ENCODE measurements at regions not wholly inside any gene's neighbourhood (a gene's known extent, or its start where the extent isn't known, plus 50 kb on each side); places are given as distances from the start of the nearest gene placed in this dataset.

DNA sequence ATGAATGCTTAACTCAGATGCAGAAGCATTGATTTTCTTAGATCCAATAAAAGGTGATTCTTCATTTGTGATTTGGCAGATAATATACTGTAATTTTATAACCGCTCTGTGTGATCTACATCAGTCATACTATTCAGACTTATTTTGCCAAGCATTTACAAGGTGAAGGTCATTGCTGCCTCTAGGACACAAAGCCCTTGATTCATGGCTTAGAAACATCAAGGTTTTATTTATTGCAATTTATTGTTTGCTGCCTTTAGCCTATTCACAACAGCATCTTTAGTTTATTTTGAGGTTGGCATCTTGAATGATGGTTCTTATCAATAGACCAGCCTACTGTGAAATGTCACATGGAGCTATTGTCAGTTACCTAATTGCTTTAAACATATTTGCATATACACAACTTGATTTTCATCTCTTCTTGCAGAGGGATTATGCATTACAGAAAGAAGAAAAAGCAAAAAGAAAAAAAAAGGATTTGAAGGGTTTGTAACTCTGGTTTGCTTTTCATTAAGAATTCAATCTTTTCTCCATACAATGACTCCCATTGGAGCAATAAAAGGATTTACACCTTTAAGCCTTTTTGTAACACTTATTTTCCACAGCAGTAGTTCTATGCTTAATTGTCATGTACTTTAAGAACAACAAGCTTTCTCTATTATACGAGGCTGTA, 1371.6 kb upstream of the CELF2 start:
- in situ Hi-C loops (cut with MboI; ENCODE audit: low sequenced_read_pairs) = no loop called here

DNA sequence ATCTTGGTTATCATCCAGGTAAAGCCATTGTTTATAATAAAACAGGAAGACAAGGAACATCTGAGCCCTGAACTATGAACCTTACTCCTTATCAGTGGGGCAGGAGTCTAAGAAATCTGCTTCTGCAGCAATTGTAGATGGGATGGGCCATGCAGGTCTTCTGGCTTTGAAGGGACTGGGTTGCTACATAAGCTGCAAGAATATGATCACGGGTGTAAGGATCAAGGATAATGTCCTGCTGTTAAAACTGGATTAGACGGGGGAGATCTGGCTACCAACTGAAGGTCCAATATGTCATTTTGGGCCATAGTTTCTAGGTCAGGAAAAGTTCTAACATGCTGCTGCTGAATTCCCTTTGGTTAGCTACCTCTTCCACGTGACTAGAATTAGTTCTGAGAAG, 1363.4 kb upstream of the CELF2 start:
- in situ Hi-C loops (cut with MboI; ENCODE audit: low sequenced_read_pairs) = no loop called here

DNA sequence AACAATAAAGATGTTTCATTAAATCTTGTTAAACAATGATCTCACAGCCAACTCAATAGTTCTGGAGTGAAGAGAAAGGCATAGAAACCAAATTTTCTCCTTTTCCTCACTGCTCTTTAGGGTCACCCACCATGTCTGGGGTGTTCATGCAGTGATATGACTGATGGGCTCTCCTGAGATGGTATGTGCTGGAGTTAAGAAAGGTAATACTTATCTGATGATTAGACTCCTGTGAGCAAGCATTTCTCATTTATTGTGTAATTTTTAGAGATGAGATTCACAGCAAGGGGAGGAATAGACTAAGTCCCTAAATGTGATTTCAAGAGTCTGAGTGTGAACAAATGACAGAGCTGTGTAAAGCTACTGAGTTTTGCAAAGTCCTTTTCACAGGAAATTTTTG, 1361.3 kb upstream of the CELF2 start:
- in situ Hi-C loops (cut with MboI; ENCODE audit: low sequenced_read_pairs) = no loop called here

DNA sequence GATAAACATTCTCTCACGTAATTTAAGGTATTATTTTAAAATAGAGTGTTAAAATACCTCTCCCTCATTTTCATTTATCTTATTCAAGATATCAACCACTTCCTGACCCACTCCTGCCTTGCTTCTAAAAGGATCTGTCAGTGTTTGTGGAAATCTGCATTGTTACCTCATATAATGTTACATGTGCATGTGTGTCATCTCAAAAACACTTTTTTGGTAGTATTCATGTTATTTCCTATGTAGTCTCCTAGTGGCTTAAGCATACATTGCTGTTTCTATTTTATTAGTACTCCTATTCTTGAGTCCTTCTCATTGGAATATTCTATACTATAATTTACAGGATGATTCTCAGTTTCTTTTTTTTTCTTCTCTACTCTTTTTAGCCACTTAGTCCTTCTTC, 1360.7 kb upstream of the CELF2 start:
- in situ Hi-C loops (cut with MboI; ENCODE audit: low sequenced_read_pairs) = no loop called here

DNA sequence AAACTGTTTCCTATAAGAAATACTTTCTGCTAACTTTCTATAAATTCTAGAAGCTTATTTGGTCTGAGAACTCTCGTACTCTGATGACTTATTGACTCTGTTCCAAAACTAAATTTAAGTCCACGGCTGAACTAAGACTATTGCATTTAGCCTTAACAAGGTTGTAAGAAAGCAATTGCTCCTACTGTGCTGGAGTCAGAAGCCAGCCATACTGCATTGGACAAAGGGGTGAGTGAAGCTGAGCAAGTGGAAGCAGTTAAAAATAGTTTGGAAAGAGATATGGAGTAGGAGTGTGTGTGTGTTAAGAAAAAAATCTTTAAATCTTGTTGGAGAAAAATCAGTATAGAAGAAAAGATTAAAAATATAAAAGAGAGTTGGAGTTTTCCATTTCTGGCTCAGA, 1360.1 kb upstream of the CELF2 start:
- in situ Hi-C loops (cut with MboI; ENCODE audit: low sequenced_read_pairs) = no loop called here

DNA sequence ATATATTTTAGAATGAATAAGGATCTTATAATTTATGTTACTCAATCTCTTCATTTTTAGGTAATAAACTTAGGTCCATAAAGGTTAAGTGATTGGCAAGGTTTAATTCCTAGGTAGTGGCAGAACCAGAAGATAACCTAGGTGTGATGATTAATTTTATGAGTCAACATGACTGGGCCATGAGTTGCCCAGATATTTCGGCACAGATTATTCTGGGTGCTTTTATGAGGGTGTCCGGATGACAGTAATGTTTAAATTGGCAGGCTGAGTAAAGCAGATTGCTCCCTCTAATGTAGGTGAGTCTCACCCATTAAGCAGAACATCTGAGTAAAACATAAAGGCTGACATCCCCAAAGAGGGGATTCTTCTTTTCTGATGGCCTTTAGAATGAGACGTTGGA, 1349.3 kb upstream of the CELF2 start:
- in situ Hi-C loops (cut with MboI; ENCODE audit: low sequenced_read_pairs) = no loop called here

DNA sequence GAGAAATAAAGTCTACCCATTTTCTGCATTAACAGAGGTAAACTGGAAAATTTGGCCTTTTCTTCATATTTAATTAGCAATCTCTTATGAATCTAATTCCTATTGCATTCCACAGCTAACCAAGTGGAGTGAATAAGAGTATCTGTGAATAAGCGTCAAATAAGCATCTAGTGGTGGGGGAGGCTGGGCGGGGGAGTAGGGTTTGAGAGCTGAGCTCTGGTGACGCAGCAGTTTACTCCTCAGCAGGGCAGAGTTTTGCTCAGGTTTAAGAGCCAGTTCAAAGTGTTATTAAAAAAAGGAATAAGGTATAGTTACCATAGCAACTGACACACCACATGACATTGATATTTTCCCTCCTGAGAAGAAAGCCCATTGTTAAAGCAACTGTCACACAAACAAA, 1346.8 kb upstream of the CELF2 start:
- in situ Hi-C loops (cut with MboI; ENCODE audit: low sequenced_read_pairs) = no loop called here

DNA sequence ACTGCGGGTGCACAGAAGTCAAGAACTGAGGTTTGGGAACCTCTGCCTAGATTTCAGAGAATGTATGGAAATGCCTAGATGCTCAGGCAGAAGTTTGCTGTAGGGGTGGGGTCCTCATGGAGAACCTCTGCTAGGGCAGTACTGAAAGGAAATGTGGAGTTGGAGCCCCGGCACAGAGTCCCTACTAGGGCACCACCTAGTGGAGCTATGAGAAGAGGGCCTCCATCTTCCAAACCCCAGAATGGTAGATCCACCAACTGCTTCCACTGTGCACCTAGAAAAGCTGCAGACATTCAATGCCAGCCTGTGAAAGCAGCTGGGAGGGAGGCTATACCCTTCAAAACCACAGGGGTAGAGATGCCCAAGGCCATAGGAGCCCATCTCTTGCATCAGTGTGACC, 1336.0 kb upstream of the CELF2 start:
- in situ Hi-C loops (cut with MboI; ENCODE audit: low sequenced_read_pairs) = no loop called here

DNA sequence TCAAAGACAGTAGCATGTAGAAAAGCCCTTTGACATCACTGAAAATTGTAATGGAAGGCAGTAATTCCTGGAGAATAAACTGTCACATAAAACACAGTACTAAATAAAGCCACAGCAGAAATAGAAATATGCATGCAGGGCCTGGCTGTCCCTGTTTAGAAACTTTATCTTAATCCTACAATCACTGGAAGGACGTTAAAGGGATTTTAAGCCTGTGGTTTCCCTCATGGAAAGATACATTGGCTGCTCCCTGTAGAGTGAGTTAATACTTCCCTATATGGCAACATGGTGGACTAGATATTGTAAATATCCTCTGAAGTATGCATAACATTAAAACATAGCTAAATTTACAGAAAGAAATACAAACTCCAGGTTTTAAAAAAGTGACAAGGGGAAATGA, 1334.9 kb upstream of the CELF2 start:
- in situ Hi-C loops (cut with MboI; ENCODE audit: low sequenced_read_pairs) = no loop called here

DNA sequence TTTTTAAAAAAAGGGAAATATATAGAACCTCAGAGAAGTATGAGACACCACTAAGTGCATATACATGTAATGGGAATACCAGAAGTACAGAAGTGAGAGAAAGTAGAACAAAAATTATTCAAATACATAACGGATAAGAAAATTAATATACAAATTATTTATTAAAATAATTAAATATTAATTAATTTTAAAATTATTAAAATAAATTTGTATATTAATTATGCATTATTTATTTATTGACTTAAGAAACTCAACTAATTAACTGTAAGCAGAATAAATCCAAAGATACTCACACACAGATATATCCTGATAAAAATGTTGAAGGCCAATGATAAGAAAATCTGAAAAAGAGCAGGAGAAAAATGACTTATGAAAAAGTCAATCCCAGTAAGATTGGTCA, 1333.5 kb upstream of the CELF2 start:
- in situ Hi-C loops (cut with MboI; ENCODE audit: low sequenced_read_pairs) = no loop called here

DNA sequence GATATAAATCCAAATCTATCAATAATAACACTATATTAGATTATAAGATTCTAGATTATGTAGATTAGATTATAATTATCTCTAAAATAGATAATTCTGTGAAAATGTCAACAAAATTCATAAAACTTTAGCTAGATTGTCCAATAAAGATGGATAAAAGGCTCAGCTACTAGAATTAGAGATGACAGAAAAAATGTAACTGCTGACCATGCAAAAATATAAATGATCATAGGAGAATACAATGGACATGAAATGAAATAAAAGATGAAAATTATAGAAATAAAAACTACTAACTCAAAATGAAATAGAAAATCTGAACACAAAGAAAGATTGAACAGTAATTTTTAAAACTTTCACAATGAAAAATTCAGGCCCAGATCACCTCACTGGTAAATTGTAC, 1332.1 kb upstream of the CELF2 start:
- in situ Hi-C loops (cut with MboI; ENCODE audit: low sequenced_read_pairs) = no loop called here

DNA sequence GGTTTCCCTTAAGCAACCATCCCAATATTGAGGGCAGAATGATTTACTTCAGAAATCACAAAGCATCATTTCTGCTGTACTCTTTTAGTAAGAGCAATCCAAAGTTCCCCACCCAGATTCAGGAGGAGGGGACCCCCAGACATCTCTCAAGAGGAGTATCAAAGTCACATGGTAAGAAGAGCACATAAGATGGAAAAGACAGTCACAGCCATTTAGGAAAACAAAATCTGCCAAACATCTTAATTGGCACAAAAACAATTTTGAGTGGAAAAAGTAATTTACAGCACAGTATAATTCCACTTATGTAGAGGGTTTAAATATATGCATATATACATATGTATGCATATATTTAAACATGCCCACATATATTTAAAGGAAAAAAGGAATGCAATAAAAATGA, 1329.0 kb upstream of the CELF2 start:
- in situ Hi-C loops (cut with MboI; ENCODE audit: low sequenced_read_pairs) = no loop called here

DNA sequence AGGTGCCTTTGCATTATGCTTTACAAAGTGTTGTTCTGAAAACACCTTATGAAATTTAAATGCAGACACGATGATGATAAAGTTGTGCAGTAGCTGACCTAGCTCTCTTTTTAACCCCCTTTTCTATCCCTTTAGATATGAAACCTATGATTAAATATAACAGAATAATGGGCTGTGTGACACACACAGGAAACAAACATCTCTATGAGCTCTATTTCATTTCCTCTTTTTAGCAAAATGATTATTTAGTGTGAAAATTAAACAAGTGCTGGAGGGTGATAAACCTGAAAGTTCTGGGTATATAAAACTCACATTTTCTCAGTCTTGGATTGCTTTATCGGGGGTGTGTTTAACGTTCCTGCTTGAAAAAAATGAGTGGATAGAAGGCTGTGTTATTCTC, 1310.5 kb upstream of the CELF2 start:
- in situ Hi-C loops (cut with MboI; ENCODE audit: low sequenced_read_pairs) = no loop called here

DNA sequence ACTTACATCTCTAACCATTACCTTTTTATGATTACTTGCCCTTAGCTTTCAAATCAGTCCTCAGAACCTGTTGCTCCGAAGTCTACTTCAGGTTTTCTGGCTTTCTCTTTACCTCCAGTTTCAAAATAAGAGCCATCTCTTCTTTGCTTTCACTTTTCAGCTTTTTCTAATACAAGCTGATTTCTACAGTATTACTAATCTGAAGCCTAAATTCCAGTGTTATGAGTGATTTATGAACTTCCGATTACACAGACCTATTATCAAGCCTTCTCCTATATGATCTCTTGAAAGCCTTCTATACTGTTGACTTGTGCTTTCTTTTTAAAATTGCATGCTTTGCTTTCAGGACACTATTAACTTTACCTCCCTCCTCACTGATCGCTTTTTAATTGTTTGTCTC, 1307.8 kb upstream of the CELF2 start:
- in situ Hi-C loops (cut with MboI; ENCODE audit: low sequenced_read_pairs) = no loop called here

DNA sequence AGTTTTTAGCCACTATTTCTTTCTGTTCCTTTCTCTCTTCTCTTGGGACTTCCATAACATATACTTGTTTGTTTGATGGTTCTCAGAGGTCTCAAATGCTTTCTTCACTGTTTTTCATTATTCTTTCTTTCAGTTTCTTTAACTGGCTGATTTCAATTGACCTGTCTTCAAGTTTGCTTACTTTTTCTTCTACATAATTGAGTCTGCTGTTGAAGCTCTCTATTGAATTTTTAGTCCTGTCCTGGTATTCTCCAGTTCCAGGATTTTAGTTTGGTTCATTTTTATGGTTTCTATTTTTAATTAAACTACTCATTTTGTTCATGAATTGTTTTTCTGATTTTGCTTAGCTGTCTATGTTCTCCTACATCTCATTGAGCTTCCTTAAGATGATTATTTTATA, 1305.3 kb upstream of the CELF2 start:
- in situ Hi-C loops (cut with MboI; ENCODE audit: low sequenced_read_pairs) = no loop called here

DNA sequence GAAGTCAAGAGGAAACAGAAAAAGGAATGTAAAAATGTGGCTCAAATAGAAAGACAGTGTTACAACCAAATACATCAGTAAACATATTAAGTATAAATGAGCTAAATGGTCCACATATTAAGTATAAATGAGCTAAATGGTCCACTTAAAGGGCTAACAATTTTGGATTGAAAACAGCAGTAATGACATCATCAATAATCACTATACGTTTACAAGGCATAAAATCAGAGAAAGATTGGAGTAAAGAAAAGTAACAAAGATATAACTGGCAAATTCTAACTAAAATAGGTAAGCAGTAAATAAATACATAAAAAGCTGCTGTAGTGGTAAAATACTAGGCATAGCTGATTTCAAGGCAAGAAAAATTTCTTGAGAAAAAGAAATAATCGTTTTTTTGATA, 1298.4 kb upstream of the CELF2 start:
- in situ Hi-C loops (cut with MboI; ENCODE audit: low sequenced_read_pairs) = no loop called here

DNA sequence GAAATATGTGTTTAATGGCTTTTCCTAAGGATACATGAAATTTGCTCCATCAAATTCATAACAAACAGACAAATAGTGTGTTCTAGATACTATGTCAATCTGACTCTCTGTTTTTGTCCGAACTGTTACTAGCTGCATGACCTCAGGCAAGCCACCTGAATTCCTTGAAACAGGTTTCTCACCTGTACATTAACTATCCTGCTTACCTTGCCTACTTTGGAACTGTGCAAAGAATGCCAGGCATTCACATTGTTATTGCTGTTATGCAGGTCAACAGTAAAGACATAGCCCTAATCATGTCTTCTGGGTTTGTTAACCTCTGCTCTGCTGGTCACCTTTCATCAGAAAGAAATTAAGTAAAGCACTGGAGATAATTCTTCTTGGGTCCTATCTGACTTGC, 1283.9 kb upstream of the CELF2 start:
- in situ Hi-C loops (cut with MboI; ENCODE audit: low sequenced_read_pairs) = no loop called here

DNA sequence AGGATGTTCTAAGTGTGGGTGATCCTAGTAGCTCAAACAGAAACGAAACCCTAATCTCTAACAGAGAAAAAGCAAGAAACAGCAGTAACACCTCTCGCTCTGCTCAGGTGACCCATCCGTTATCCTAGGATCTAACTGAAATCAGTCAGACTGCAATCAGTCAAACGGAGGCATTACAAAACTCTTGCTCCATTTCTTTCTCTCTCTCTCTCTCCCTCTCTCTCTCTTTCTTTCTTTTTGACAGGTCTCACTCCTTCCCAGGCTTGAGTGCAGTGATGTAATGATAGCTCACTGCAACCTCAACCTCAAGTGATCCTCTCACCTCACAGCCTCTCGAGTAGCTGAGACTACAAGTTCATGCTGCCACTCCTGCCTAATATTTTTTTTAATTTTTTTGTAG, 1283.5 kb upstream of the CELF2 start:
- in situ Hi-C loops (cut with MboI; ENCODE audit: low sequenced_read_pairs) = no loop called here

DNA sequence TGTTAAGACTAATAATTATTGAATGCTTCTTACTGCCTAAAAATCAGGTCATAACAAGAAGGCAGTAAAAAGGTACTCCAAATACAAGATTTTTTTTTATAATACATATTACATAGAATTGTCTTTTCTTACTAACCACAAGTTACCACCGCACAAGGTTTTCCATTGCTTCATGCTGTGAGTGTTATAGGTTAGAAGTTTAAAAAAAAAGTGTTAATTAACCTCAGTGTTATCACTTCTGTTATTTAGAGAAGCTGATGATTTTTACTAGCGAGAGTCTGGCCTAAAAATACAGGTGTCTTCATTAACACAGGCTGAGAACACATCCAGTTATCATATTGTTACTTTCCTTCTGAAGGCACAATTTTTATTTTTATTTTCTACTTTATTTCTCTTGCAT, 1281.9 kb upstream of the CELF2 start:
- in situ Hi-C loops (cut with MboI; ENCODE audit: low sequenced_read_pairs) = no loop called here

DNA sequence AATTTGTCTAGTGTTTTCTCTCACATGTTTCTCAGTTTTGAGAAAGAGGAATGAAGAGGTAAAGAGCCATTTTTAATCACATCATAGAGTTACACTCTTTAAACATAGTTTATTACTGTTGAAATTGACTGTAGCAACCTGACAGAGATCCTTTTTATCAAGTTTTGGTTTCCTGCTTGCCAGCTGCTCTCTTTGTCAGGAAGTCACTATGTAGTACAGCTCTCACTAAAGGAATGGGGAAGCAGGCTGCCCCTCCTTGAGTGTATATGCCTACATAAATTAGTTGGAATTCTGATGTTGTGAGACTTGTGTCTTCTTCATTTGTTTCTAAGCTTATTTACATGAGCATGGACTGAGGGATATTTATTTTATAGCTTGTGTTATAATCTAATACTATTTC, 1274.0 kb upstream of the CELF2 start:
- in situ Hi-C loops (cut with MboI; ENCODE audit: low sequenced_read_pairs) = no loop called here

DNA sequence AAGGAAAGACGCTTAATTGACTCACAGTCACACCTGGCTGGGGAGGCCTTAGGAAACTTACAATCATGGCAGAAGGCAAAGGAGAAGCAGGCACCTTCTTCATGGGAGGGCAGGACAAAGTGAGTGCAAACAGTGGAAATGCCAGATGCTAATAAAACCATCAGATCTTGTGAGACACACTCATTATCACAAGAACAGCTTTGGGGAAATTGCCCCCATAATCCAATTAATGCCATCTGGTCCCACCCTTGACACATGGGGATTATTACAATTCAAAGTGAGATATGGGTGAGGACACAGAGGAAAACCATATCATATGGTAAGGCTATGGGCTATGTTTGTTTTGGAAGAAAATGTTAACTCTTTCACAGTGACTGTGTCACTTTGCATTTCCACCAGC, 1272.5 kb upstream of the CELF2 start:
- in situ Hi-C loops (cut with MboI; ENCODE audit: low sequenced_read_pairs) = no loop called here

DNA sequence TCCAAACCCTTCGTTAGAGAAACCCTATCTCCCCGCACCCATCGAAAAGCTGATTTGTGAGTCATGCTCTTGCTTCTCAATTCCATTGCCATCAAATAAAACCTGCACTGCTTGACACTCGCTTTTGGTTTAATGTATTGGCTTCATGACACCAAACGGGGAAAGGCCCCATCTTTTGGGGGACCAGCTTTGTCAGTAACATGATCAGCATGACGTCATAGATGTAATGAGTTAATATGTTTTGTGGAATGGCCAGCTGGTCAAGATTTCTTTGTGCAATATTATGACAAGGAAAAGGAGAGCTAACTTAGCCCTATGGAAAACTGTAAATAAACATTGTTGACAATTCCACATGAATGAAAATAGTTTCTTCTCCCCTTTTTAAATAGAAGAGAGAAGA, 1260.5 kb upstream of the CELF2 start:
- in situ Hi-C loops (cut with MboI; ENCODE audit: low sequenced_read_pairs) = no loop called here

DNA sequence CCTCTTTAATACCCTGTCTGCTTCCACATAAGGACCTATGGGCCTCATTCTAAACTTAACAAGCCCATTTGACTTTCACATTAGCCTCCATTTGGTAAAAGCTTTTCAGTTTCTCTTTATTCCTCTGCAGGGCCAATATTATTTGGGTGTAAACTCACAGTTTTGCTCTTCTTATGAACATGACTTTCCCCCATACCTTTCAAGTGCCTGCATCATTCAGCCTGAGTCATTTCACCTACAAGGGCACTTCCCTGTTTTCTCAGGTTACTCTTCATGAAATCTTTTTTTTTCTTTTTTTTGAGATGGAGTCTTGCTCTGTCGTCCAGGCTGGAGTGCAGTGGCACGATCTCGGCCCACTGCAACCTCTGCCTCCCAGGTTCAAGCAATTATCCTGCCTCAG, 1258.1 kb upstream of the CELF2 start:
- in situ Hi-C loops (cut with MboI; ENCODE audit: low sequenced_read_pairs) = no loop called here

Data from HL-60/S4 treated with retinoic acid at 250 ng/mL for 4 days and 3 days (cell line).